ENCODE measurements at regions not wholly inside any gene's neighbourhood (a gene's known extent, or its start where the extent isn't known, plus 50 kb on each side); places are given as distances from the start of the nearest gene placed in this dataset.
"Not testable (repeated sequence)": the region's sequence is repeated elsewhere in the genome, so short reads cannot be mapped to it uniquely, and the experiment has no call there.

- ATAC-seq (no peak), DNase-seq (no peak)
- intact Hi-C loops (cut with DNase I, micrococcal nuclease), result no loop called here
These were observed 183.6 kb upstream of the NOCT start for GRCh38 chr4:138831948-138832347.

- no peak for DNase-seq
- no peak for ATAC-seq
- intact Hi-C loops (cut with DNase I, micrococcal nuclease), result no loop called here
These were observed 186.7 kb upstream of the NOCT start for GRCh38 chr4:138828926-138829325.

GRCh38 chr4:138826754-138827153 lies 188.8 kb upstream of the NOCT start:
- no peak for ATAC-seq
- intact Hi-C loops (cut with DNase I, micrococcal nuclease), result no loop called here

GRCh38 chr4:138826322-138826721 lies 189.3 kb upstream of the NOCT start:
- intact Hi-C loops (cut with DNase I, micrococcal nuclease), result no loop called here
- DNase-seq, result no peak
- ATAC-seq, result no peak

More at GRCh38 chr4:138826754-138827153, 188.8 kb upstream of the NOCT start:
- DNase-seq, result no peak

GRCh38 chr4:138821331-138821730 lies 194.2 kb upstream of the NOCT start:
- ATAC-seq (no peak), DNase-seq (no peak)
- intact Hi-C loops (cut with DNase I, micrococcal nuclease), result no loop called here

- ATAC-seq (no peak), DNase-seq (no peak)
- intact Hi-C loops (cut with DNase I, micrococcal nuclease), result no loop called here
These were observed 198.7 kb upstream of the NOCT start for GRCh38 chr4:138816875-138817274.

- intact Hi-C loops (cut with DNase I, micrococcal nuclease), result no loop called here
- ATAC-seq, result no peak
- no peak for DNase-seq
These were observed 199.8 kb upstream of the NOCT start for GRCh38 chr4:138815811-138816210.

- intact Hi-C loops (cut with DNase I, micrococcal nuclease), result no loop called here
- ATAC-seq (no peak), DNase-seq (no peak)
These were observed 209.8 kb upstream of the NOCT start for GRCh38 chr4:138805736-138806135.

GRCh38 chr4:138804711-138805110 lies 210.9 kb upstream of the NOCT start:
- intact Hi-C loops (cut with DNase I, micrococcal nuclease), result no loop called here
- DNase-seq, result no peak
- ATAC-seq, result no peak

- ATAC-seq, result no peak
These were observed 212.5 kb upstream of the NOCT start for GRCh38 chr4:138803051-138803450.

GRCh38 chr4:138802499-138802898 lies 213.1 kb upstream of the NOCT start:
- intact Hi-C loops (cut with DNase I, micrococcal nuclease), result no loop called here

More at GRCh38 chr4:138803051-138803450, 212.5 kb upstream of the NOCT start:
- intact Hi-C loops (cut with DNase I, micrococcal nuclease), result no loop called here
- no peak for DNase-seq

GRCh38 chr4:138800421-138800820 lies 215.2 kb upstream of the NOCT start:
- intact Hi-C loops (cut with DNase I, micrococcal nuclease), result no loop called here
- no peak for DNase-seq
- no peak for ATAC-seq

More at GRCh38 chr4:138802499-138802898, 213.1 kb upstream of the NOCT start:
- DNase-seq, result no peak
- no peak for ATAC-seq

GRCh38 chr4:138798404-138798803 lies 217.2 kb upstream of the NOCT start:
- intact Hi-C loops (cut with DNase I, micrococcal nuclease), result no loop called here
- DNase-seq (no peak), ATAC-seq (no peak)

GRCh38 chr4:138797646-138798045 lies 217.9 kb upstream of the NOCT start:
- ATAC-seq (no peak), DNase-seq (no peak)
- intact Hi-C loops (cut with DNase I, micrococcal nuclease), result no loop called here

- no peak for ATAC-seq
- DNase-seq, result no peak
- intact Hi-C loops (cut with DNase I, micrococcal nuclease), result no loop called here
These were observed 218.8 kb upstream of the NOCT start for GRCh38 chr4:138796761-138797160.

GRCh38 chr4:138790706-138791340 lies 224.8 kb upstream of the NOCT start:
- ATAC-seq, result no peak
- intact Hi-C loops (cut with DNase I, micrococcal nuclease), result no loop called here
- DNase-seq, result no peak

- intact Hi-C loops (cut with DNase I, micrococcal nuclease), result no loop called here
- DNase-seq (no peak), ATAC-seq (no peak)
These were observed 225.8 kb upstream of the NOCT start for GRCh38 chr4:138789796-138790195.

GRCh38 chr4:138788857-138789256 lies 226.7 kb upstream of the NOCT start:
- intact Hi-C loops (cut with DNase I, micrococcal nuclease), result no loop called here

GRCh38 chr4:138788267-138788790 lies 227.3 kb upstream of the NOCT start:
- intact Hi-C loops (cut with DNase I, micrococcal nuclease), result no loop called here
- DNase-seq (no peak), ATAC-seq (no peak)

More at GRCh38 chr4:138788857-138789256, 226.7 kb upstream of the NOCT start:
- DNase-seq, result no peak
- ATAC-seq, result no peak

- ATAC-seq; intact Hi-C loops (cut with DNase I, micrococcal nuclease); DNase-seq: not testable (repeated sequence)
These were observed 235.8 kb upstream of the NOCT start for GRCh38 chr4:138779761-138780160.

GRCh38 chr4:138775890-138776289 lies 239.7 kb upstream of the NOCT start:
- ATAC-seq (no peak), DNase-seq (no peak)
- intact Hi-C loops (cut with DNase I, micrococcal nuclease), result no loop called here

Measured in left colon (tissue), 2 donors.